Lower lobe of right lung (tissue), 2 donors: ENCODE measurements at regions not wholly inside any gene's neighbourhood (a gene's known extent, or its start where the extent isn't known, plus 50 kb on each side); places are given as distances from the start of the nearest gene placed in this dataset.

Experiments used
- ATAC-seq, 2 donors: fragments of 200-7000 bp; cut with Tn5 transposase; one replicate each; pipeline ENCODE4 v1.9.1; 2020 to 2022; ENCODE audit warnings: mild to moderate bottlenecking in 2 of 2, moderate library complexity in 2 of 2
- DNase-seq: peaks from one replicate; pipeline ENCODE4 v3.0.0-alpha.2; 2020
- H3K27ac ChIP-seq: fragments of 200-600 bp; one replicate; pipeline ENCODE4 v1.8.0; 2022
- H3K27me3 ChIP-seq: fragments of 200-600 bp; one replicate; pipeline ENCODE4 v1.8.0; 2022; ENCODE audit warnings: low read depth
- H3K36me3 ChIP-seq: fragments of 200-600 bp; one replicate; pipeline ENCODE4 v1.8.0; 2022; ENCODE audit warnings: mild to moderate bottlenecking
- H3K4me1 ChIP-seq: fragments of 200-600 bp; one replicate; pipeline ENCODE4 v1.8.0; 2022
- H3K4me3 ChIP-seq: fragments of 200-600 bp; one replicate; pipeline ENCODE4 v1.8.0; 2022; ENCODE audit warnings: mild to moderate bottlenecking
- H3K9me3 ChIP-seq: fragments of 200-600 bp; one replicate; pipeline ENCODE4 v1.8.0; 2022
- CTCF ChIP-seq: fragments of 200-600 bp; IDR thresholded peaks from one replicate; pipeline ENCODE4 v1.8.0; 2022; ENCODE audit warnings: antibody characterized with exemption, mild to moderate bottlenecking
- intact Hi-C: fragments of 100-400 bp; cut with DNase I; formaldehyde crosslinking; loops from one replicate; pipeline ENCODE4 v1.11.0; 2022
- donor health status: DM: no; HTN: yes; CAD: no; lungs with severe emphysema.

DNA sequence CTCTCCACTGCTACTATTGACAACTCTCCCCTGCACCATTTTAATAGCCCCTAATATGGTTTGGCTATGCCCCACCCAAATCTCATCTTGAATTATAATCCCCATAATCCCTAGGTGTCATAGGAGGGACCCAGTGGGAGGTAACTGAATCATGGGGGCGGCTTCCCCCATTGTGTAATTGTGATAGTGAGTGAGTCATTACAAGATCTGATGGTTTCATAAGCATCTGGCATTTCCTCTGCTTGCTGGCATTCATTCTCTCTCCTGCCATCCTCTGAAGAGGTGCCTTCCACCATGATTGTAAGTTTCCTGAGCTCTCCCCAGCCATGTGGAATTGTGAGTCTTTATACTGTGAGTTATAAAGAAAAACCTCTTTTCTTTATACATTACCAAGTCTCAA is 74.1 kb upstream of the TCF21 start:
- Histone ChIP-seq H3K4me3 (no peak overlapping the region), H3K27me3 (no peaks in the 10 kb centered on the region), H3K36me3 (no peaks in the 10 kb centered on the region), H3K4me1 (no peaks in the 10 kb centered on the region), H3K27ac (no peak overlapping the region), H3K9me3 (no peaks in the 10 kb centered on the region)
- ATAC-seq, result peak in 1 of 2 donors; percentile 42
- no peak for TF ChIP-seq CTCF
- intact Hi-C loops, result no loop called here
- no peak for DNase-seq

DNA sequence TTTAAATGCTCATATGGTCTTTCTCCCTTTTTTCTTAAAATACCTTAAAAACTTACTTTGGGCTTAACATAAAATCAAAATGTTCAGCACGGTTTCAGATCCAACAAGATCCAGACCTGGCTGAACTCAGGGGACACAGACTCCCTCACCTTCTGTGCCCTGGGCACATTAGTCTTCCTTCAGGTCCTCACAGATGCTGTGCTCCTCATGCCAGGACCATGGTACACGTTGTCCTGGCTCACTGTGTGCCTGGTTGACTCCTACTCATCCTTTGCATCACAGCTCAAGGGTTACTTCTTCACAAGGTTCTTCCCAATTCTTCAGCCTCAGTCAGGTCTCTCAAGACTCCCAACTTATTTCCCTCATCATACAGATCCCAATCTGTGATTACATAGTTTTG is 73.6 kb upstream of the TCF21 start:
- Histone ChIP-seq H3K27me3 (no peaks in the 10 kb centered on the region), H3K9me3 (no peaks in the 10 kb centered on the region), H3K4me1 (no peaks in the 10 kb centered on the region), H3K4me3 (no peak overlapping the region), H3K36me3 (no peaks in the 10 kb centered on the region), H3K27ac (no peak overlapping the region)
- no peak for ATAC-seq
- DNase-seq, result no peak
- no peak for TF ChIP-seq CTCF
- intact Hi-C loops, result no loop called here

GRCh38 chr6:133816171-133816570 is 72.7 kb upstream of the TCF21 start:
- intact Hi-C loops, result no loop called here
- H3K27ac ChIP-seq, result no peak overlapping the region
- no peaks in the 10 kb centered on the region for H3K4me1 ChIP-seq
- no peaks in the 10 kb centered on the region for H3K36me3 ChIP-seq
- no peak overlapping the region for H3K4me3 ChIP-seq
- TF ChIP-seq CTCF, result no peak
- H3K27me3 ChIP-seq, result no peaks in the 10 kb centered on the region
- H3K9me3 ChIP-seq, result no peaks in the 10 kb centered on the region
- ATAC-seq (no peak), DNase-seq (no peak)

- no peaks in the 10 kb centered on the region for H3K27me3 ChIP-seq
- ATAC-seq (no peak), DNase-seq (no peak)
- no peaks in the 10 kb centered on the region for H3K9me3 ChIP-seq
- no peaks in the 10 kb centered on the region for H3K36me3 ChIP-seq
- H3K27ac ChIP-seq, result no peak overlapping the region
- peak; percentile 62 for TF ChIP-seq CTCF
- no peak overlapping the region for H3K4me3 ChIP-seq
- intact Hi-C loops, result no loop called here
- no peaks in the 10 kb centered on the region for H3K4me1 ChIP-seq
Observed at GRCh38 chr6:133817460-133818047, 71.4 kb upstream of the TCF21 start.

GRCh38 chr6:133818320-133818719 is 70.6 kb upstream of the TCF21 start:
- no peaks in the 10 kb centered on the region for H3K36me3 ChIP-seq
- no peak for DNase-seq
- no peak overlapping the region for H3K27ac ChIP-seq
- H3K9me3 ChIP-seq, result no peaks in the 10 kb centered on the region
- no peak for TF ChIP-seq CTCF
- H3K27me3 ChIP-seq, result no peaks in the 10 kb centered on the region
- no peaks in the 10 kb centered on the region for H3K4me1 ChIP-seq
- H3K4me3 ChIP-seq, result no peak overlapping the region
- intact Hi-C loops, result no loop called here
- no peak for ATAC-seq

- Histone ChIP-seq H3K9me3 (no peaks in the 10 kb centered on the region), H3K4me1 (no peaks in the 10 kb centered on the region), H3K27ac (no peak overlapping the region), H3K4me3 (no peak overlapping the region), H3K36me3 (no peaks in the 10 kb centered on the region), H3K27me3 (no peaks in the 10 kb centered on the region)
- DNase-seq, result no peak
- no peak for TF ChIP-seq CTCF
- no peak for ATAC-seq
- intact Hi-C loops, result no loop called here
Observed at GRCh38 chr6:133820208-133820607, 68.7 kb upstream of the TCF21 start.
